ENCODE measurements at regions not wholly inside any gene's neighbourhood (a gene's known extent, or its start where the extent isn't known, plus 50 kb on each side); places are given as distances from the start of the nearest gene placed in this dataset.
"Not testable (repeated sequence)": the region's sequence is repeated elsewhere in the genome, so short reads cannot be mapped to it uniquely, and the experiment has no call there.

DNA sequence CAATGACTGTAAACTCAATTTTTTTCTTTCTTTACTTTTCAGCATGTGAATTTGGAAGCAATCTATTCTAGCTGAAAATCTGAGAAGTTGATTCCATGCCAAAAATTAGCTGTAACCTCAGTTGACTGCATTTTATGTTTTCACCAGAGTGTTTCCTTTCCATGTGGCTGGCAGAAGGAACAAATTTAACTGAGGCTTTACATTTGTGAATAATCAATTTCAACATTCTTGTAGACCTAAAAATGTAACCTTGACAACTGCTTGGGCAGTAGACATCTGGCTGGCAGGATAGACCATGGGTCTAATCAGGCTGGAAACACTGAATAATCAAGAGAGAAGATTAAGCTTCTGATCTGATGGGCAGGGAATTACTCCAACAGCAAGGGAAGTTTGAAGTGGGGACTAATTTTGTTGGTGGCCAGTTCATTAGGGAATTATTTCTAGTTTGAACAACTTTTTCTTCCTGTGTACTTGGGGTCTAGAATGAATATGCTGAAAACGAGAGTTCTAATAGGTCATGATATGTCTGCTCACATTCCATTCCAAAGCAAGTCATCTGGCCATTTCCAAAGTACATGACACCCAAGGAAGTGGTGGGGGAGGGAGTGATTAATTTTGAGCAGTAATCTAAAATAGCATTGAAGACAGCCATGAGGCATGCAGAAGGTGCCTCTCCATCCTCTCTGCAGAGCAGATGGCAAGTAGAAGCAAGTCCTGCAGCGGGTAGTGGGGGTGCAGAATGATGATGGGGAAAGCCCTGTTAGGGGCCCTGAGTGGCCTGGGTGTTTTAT is 68.2 kb downstream of the ATP23 start:
- TF ChIP-seq CTCF (conservative IDR thresholded peaks at IDR 0.05), result no peak
- no peak for TF ChIP-seq ZFX (IDR thresholded peaks at IDR 0.05)

GRCh38 chr12:58011676-58012075 is 70.3 kb downstream of the ATP23 start:
- no peak for TF ChIP-seq CTCF (conservative IDR thresholded peaks at IDR 0.05)
- TF ChIP-seq ZFX (IDR thresholded peaks at IDR 0.05), result no peak

More for the DNA sequence above, 68.2 kb downstream of the ATP23 start:
- no peak overlapping the region for H3K27ac ChIP-seq

DNA sequence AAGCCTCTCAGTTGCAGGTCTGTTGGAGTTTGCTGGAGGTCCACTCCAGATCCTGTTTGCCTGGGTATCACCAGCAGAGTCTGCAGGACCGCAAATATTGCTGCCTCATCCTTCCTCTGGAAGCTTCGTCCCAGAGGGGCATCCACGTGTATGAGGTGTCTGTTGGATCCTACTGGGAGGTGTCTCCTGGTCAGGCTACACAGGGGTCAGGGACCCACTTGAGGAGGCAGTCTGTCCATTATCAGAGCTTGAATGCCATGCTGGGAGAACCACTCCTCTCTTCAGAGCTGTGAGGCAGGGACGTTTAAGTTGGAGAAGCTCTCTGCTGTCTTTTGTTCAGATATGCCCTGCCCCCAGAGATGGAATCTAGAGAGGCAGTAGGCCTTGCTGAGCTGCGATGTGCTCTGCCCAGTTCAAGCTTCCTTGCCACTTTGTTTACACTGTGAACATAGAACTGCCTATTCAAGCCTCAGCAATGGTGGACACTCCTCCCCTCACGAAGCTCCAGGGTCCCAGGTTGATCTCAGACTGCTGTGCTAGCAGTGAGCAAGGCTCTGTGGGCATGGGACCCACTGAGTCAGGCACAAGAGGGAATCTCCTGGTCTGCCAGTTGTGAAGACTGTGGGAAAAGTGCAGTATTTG is 81.1 kb downstream of the ATP23 start:
- H3K27ac ChIP-seq, result not testable (repeated sequence)

More at GRCh38 chr12:58011676-58012075, 70.3 kb downstream of the ATP23 start:
- H3K27ac ChIP-seq, result no peak overlapping the region

GRCh38 chr12:58025431-58025830 is 84.1 kb downstream of the ATP23 start:
- TF ChIP-seq CTCF (conservative IDR thresholded peaks at IDR 0.05) (no peak), ZFX (IDR thresholded peaks at IDR 0.05) (no peak)
- no peak overlapping the region for H3K27ac ChIP-seq

DNA sequence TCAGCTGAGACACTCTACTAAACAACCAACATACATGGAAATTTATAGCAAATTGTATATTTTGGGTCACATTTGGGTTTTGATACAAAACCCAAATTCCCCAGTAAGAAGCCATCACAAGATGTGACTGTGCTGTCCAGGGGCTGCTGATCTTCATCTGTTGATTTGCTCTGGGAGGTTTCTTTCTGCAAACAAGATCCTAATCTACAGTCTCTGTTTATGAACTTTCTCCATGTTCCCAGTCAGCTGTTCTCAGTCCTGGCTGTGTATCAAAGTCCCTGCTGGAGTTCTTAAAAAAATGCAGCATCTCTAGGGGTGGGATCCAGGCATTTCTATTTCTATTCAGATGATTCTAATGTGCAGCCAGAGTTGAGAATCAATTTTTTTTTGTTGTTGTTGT is 85.1 kb downstream of the ATP23 start:
- no peak for TF ChIP-seq CTCF (conservative IDR thresholded peaks at IDR 0.05)
- TF ChIP-seq ZFX (IDR thresholded peaks at IDR 0.05), result no peak
- H3K27ac ChIP-seq, result peak overlapping the region; percentile 45; the same call in 1 of the 2 replicates

DNA sequence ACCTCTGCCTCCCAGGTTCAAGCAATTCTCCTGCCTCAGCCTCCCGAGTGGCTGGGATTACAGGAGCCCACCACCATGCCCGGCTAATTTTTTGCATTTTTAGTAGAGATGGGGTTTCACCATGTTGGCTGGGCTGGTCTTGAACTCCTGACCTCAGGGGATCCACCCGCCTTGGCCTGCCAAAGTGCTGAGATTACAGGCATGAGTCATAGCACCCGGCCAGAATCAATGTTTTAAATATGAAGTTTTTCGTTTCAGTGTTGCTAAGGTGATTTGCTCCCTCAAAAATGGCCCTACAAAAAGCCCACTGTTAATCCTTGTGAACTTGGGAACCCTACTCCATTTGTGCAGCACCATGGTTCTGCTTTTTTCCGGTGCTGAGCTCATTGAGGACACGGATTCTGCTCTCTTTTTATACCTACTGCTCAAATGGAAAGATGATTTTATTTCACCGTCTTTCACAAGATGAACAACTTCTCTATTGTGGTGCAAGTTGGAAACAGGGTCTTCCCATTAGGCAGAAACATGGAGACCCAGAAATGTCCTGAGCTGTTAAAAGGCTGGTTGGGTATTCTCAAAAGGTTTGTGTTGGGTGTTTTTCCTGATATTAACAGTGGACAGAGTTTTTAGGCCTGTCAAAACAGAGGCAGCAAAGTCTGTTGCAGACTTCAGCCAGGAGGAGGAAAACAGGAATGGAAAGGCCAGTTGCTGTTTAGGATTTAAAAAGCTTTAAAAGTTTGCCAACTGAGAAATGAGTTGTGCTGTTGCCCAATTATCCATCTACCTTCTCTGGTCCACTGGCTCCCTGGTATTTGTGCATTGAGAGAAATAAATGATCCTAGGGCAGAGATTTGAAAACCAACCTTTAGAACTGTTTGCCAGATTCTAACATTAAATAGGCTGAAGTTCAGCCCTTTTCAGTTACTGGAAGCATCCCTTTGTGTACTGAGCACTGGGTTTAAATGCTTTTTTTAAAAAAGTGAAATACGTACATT is 85.8 kb downstream of the ATP23 start:
- H3K27ac ChIP-seq, result no peak overlapping the region
- no peak for TF ChIP-seq CTCF (conservative IDR thresholded peaks at IDR 0.05)
- no peak for TF ChIP-seq ZFX (IDR thresholded peaks at IDR 0.05)

DNA sequence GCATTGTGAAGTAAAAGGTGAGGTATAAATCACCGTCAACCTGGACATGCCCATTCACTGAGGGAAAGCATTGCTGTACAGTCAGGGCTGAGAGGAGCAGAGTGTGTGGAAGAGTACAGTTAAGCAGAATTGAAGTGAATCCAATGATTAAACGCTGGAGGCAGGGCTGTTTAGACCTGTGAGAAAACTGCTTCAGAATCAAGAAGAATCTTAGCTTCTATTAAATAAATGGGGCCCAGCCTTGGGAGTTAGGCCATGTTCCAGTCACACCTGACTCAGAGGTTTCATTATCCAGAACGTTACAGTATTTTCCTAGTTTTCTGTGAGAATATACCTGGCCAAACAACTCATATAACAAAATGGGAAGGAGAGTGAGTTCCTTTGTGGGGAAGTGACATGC is 86.9 kb downstream of the ATP23 start:
- no peak for TF ChIP-seq ZFX (IDR thresholded peaks at IDR 0.05)
- TF ChIP-seq CTCF (conservative IDR thresholded peaks at IDR 0.05), result no peak
- no peak overlapping the region for H3K27ac ChIP-seq

Data from C4-2B (cell line).